Vagina (tissue), 2 donors: ENCODE measurements at regions not wholly inside any gene's neighbourhood (a gene's known extent, or its start where the extent isn't known, plus 50 kb on each side); places are given as distances from the start of the nearest gene placed in this dataset.

Experiments
- POLR2A ChIP-seq, 2 donors: fragments of 450-650 bp; IDR thresholded peaks; one replicate each; pipeline ENCODE4 v1.6.1; 2017; ENCODE audit warnings: antibody characterized with exemption in 2 of 2, mild to moderate bottlenecking in 2 of 2, moderate library complexity in 2 of 2
- POLR2AphosphoS5 ChIP-seq, 2 donors: sonication (generic); formaldehyde crosslinking; IDR thresholded peaks; one replicate each; pipeline ENCODE4 v1.9.0; 2017; ENCODE audit warnings: antibody characterized with exemption in 2 of 2, mild to moderate bottlenecking in 2 of 2, low read depth in 1 of 2; ENCODE audit not compliant: insufficient read depth in 1 of 2

DNA sequence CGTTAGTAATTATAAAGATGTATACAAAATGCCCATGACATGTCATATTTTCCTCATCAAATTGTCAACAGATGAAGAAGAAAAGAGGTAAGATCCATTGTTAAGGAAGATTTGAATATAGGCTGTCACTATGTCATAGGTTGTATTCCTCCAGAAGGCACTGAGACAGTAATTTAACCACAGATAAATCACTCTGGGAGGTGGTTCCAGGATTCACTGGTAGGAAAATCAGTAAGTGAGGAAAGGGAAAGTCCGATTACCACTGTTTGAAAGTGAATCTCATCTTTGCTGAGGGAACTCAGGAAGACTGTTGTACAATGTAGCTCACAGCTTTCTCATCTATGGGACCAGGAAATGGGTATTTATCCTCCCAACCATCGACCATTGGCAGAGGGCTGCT lies 152.8 kb upstream of the TMEFF2 start:
- no peak for TF ChIP-seq POLR2A (IDR thresholded peaks at IDR 0.05)
- TF ChIP-seq POLR2AphosphoS5 (IDR thresholded peaks at IDR 0.05; ENCODE audit: insufficient read depth in 1 of 2, low read depth in 1 of 2): no peak
